NCI-H526 (cell line): ENCODE measurements at regions not wholly inside any gene's neighbourhood (a gene's known extent, or its start where the extent isn't known, plus 50 kb on each side); places are given as distances from the start of the nearest gene placed in this dataset.

Experiments
- DNase-seq, 2 experiments: peaks; one replicate each; lab custom pipeline; 2025; lab: John Stamatoyannopoulos, UW

- DNase-seq = peak in 1 of 2 experiments; percentile 20
Measured at GRCh38 chr3:111012388-111013248, 59.0 kb upstream of the NECTIN3 start.
